Epithelial cell of proximal tubule (primary cell): ENCODE measurements at regions not wholly inside any gene's neighbourhood (a gene's known extent, or its start where the extent isn't known, plus 50 kb on each side); places are given as distances from the start of the nearest gene placed in this dataset.
"Not testable (repeated sequence)": the region's sequence is repeated elsewhere in the genome, so short reads cannot be mapped to it uniquely, and the experiment has no call there.

Source experiments
- DNase-seq: peaks from one replicate; pipeline ENCODE4 v3.0.0-alpha.2; 2011; ENCODE audit warnings: low read depth
- H3K4me3 ChIP-seq: 2 replicates; pipeline ENCODE4 v1.5.1; 2011; ENCODE audit warnings: low read depth, mild to moderate bottlenecking, low read length
- CTCF ChIP-seq: conservative IDR thresholded peaks from 2 replicates; pipeline ENCODE4 v1.5.1; 2012; ENCODE audit warnings: low read depth, mild to moderate bottlenecking, low read length

- no peak for DNase-seq
- no peak for TF ChIP-seq CTCF
- no peak overlapping the region for H3K4me3 ChIP-seq
Observed at GRCh38 chr4:29319663-29320340, 1400.4 kb upstream of the PCDH7 start.

GRCh38 chr4:29320947-29321620 lies 1399.1 kb upstream of the PCDH7 start:
- no peak overlapping the region for H3K4me3 ChIP-seq
- no peak for DNase-seq
- TF ChIP-seq CTCF = no peak

GRCh38 chr4:29326004-29326403 lies 1394.2 kb upstream of the PCDH7 start:
- H3K4me3 ChIP-seq = no peak overlapping the region
- no peak for TF ChIP-seq CTCF
- no peak for DNase-seq

- H3K4me3 ChIP-seq = no peak overlapping the region
- no peak for DNase-seq
- no peak for TF ChIP-seq CTCF
Observed at GRCh38 chr4:29326816-29327215, 1393.4 kb upstream of the PCDH7 start.

- no peak for TF ChIP-seq CTCF
- H3K4me3 ChIP-seq = no peak overlapping the region
- DNase-seq = no peak
Observed at GRCh38 chr4:29336861-29337260, 1383.3 kb upstream of the PCDH7 start.

GRCh38 chr4:29372971-29373370 lies 1347.2 kb upstream of the PCDH7 start:
- no peak for TF ChIP-seq CTCF

GRCh38 chr4:29375716-29376115 lies 1344.5 kb upstream of the PCDH7 start:
- DNase-seq = no peak
- TF ChIP-seq CTCF = no peak
- H3K4me3 ChIP-seq = no peak overlapping the region

More at GRCh38 chr4:29372971-29373370, 1347.2 kb upstream of the PCDH7 start:
- DNase-seq = no peak
- H3K4me3 ChIP-seq = no peak overlapping the region

- not testable (repeated sequence) for H3K4me3 ChIP-seq, DNase-seq
Observed at GRCh38 chr4:29378237-29378636, 1341.9 kb upstream of the PCDH7 start.
